IMR-90 (cell line): ENCODE measurements at regions not wholly inside any gene's neighbourhood (a gene's known extent, or its start where the extent isn't known, plus 50 kb on each side); places are given as distances from the start of the nearest gene placed in this dataset.

Experiments
- ATAC-seq: fragments of 200-7000 bp; cut with Tn5 transposase; 2 replicates; pipeline ENCODE4 v1.9.1; 2020; ENCODE audit warnings: low read depth, mild to moderate bottlenecking, moderate library complexity
- BruUV-seq: library from RNA; stranded (reverse); fragments of 400-500 nt; replicated peaks from 2 replicates; lab custom pipeline; 2021; lab: Mats Ljungman, UMichigan
- CTCF ChIA-PET: fragments of 300-600 bp; formaldehyde crosslinking; extraction: SDS; loops from one replicate; lab custom pipeline; 2021; ENCODE audit warnings: antibody characterized with exemption; lab: Yijun Ruan, JAX
- POLR2A ChIA-PET: fragments of 300-600 bp; sonication (Branson Sonifier 250); formaldehyde crosslinking; loops from one replicate; lab custom pipeline; 2022; ENCODE audit warnings: antibody characterized with exemption; ENCODE audit not compliant: unreplicated experiment; lab: Charles Lee
- DNase-seq: peaks from one replicate; pipeline ENCODE4 v3.0.0; 2013
- H2AFZ ChIP-seq: replicated peaks from 2 replicates; pipeline ENCODE3; 2013; ENCODE audit warnings: low read length, mild to moderate bottlenecking; ENCODE audit not compliant: poor library complexity
- H2AK5ac ChIP-seq: 2 replicates; pipeline ENCODE4 v1.6.1; 2013; ENCODE audit warnings: low read depth, low read length, inconsistent platforms
- H2AK9ac ChIP-seq: replicated peaks from 2 replicates; pipeline ENCODE3; 2013; ENCODE audit warnings: mild to moderate bottlenecking, low read depth, low read length, moderate library complexity; ENCODE audit not compliant: poor library complexity
- H2BK120ac ChIP-seq: 2 replicates; pipeline ENCODE4 v1.6.1; 2013; ENCODE audit warnings: low read depth, low read length, inconsistent platforms
- H2BK15ac ChIP-seq: 3 replicates; pipeline ENCODE4 v1.6.1; 2013; ENCODE audit warnings: low read depth, low read length, inconsistent platforms
- H2BK20ac ChIP-seq: 2 replicates; pipeline ENCODE4 v1.6.1; 2013; ENCODE audit warnings: low read depth, mild to moderate bottlenecking, inconsistent platforms, low read length, moderate library complexity
- H2BK5ac ChIP-seq: 2 replicates; pipeline ENCODE4 v1.6.1; 2013; ENCODE audit warnings: mild to moderate bottlenecking, low read depth, low read length, inconsistent platforms; ENCODE audit not compliant: poor library complexity, severe bottlenecking
- H3K14ac ChIP-seq: replicated peaks from 2 replicates; pipeline ENCODE4 v1.6.1; 2013; ENCODE audit warnings: low read depth, low read length, inconsistent platforms
- H3K18ac ChIP-seq: 2 replicates; pipeline ENCODE4 v1.6.1; 2013; ENCODE audit warnings: low read depth, low read length, control low read depth
- H3K23ac ChIP-seq: 2 replicates; pipeline ENCODE4 v1.6.1; 2013; ENCODE audit warnings: low read depth, low read length, inconsistent platforms
- H3K27ac ChIP-seq: 2 replicates; pipeline ENCODE4 v1.5.1; 2013; ENCODE audit warnings: mild to moderate bottlenecking, control low read depth, low read length; ENCODE audit not compliant: insufficient read depth
- H3K27me3 ChIP-seq: 2 replicates; pipeline ENCODE4 v1.6.1; 2013; ENCODE audit warnings: low read length; ENCODE audit not compliant: control insufficient read depth, insufficient read depth
- H3K36me3 ChIP-seq: 2 replicates; pipeline ENCODE4 v1.6.1; 2013; ENCODE audit warnings: low read length, mixed read lengths; ENCODE audit not compliant: control insufficient read depth, insufficient read depth
- H3K4ac ChIP-seq: 2 replicates; pipeline ENCODE4 v1.6.1; 2013; ENCODE audit warnings: low read depth, low read length, inconsistent platforms
- H3K4me1 ChIP-seq: 2 replicates; pipeline ENCODE4 v1.6.1; 2013; ENCODE audit warnings: low read length, mixed read lengths; ENCODE audit not compliant: control insufficient read depth, insufficient read depth
- H3K4me2 ChIP-seq: 2 replicates; pipeline ENCODE4 v1.6.1; 2013; ENCODE audit warnings: low read depth, mild to moderate bottlenecking, control low read depth, low read length, moderate library complexity
- H3K4me3 ChIP-seq: 2 replicates; pipeline ENCODE4 v1.5.1; 2013; ENCODE audit warnings: low read depth, mild to moderate bottlenecking, control low read depth, low read length, moderate library complexity; ENCODE audit not compliant: insufficient read depth
- H3K56ac ChIP-seq: 2 replicates; pipeline ENCODE4 v1.6.1; 2013; ENCODE audit warnings: low read length, inconsistent platforms; ENCODE audit not compliant: insufficient read depth; ENCODE audit errors: extremely low read depth
- H3K79me1 ChIP-seq, 2 experiments: 2 replicates each; pipeline ENCODE4 v1.6.1; 2013; ENCODE audit warnings: low read length in 2 of 2, inconsistent platforms in 1 of 2, low read depth in 1 of 2
- H3K9ac ChIP-seq: 2 replicates; pipeline ENCODE4 v1.6.1; 2013; ENCODE audit warnings: low read depth, low read length, control low read depth
- H3K9me1 ChIP-seq: 2 replicates; pipeline ENCODE4 v1.6.1; 2013; ENCODE audit warnings: low read length, inconsistent platforms; ENCODE audit not compliant: insufficient read depth
- H3K9me3 ChIP-seq: 2 replicates; pipeline ENCODE4 v1.6.1; 2013; ENCODE audit warnings: low read length; ENCODE audit not compliant: control insufficient read depth, insufficient read depth
- H4K20me1 ChIP-seq: 2 replicates; pipeline ENCODE4 v1.6.1; 2013; ENCODE audit warnings: low read length, inconsistent platforms; ENCODE audit not compliant: insufficient read depth
- H4K5ac ChIP-seq: 2 replicates; pipeline ENCODE4 v1.6.1; 2013; ENCODE audit warnings: mild to moderate bottlenecking, low read depth, low read length, control low read depth
- H4K8ac ChIP-seq, 2 experiments: 2 replicates each; pipeline ENCODE4 v1.6.1; 2013; ENCODE audit warnings: low read depth in 2 of 2, low read length in 2 of 2, control low read depth in 1 of 2, inconsistent platforms in 1 of 2
- H4K91ac ChIP-seq: 2 replicates; pipeline ENCODE4 v1.6.1; 2013; ENCODE audit warnings: low read depth, low read length, inconsistent platforms; ENCODE audit not compliant: insufficient read depth
- CTCF ChIP-seq: conservative IDR thresholded peaks from 2 replicates; pipeline ENCODE4 v1.5.1; 2012; ENCODE audit warnings: mild to moderate bottlenecking, low read depth, low read length, improper control_type of control experiment
- RAD21 ChIP-seq: IDR thresholded peaks from 2 replicates; pipeline ENCODE4 v1.6.1; 2012; ENCODE audit warnings: low read length, improper control_type of control experiment
- SMC3 ChIP-seq: fragments of 150-350 bp; IDR thresholded peaks from 2 replicates; pipeline ENCODE4 v1.6.1; 2016; ENCODE audit warnings: low read depth, mild to moderate bottlenecking, antibody characterized with exemption, low read length, moderate library complexity
- WGBS, 2 experiments: methylation state at CpG; one replicate each; pipeline versions ENCODE4 v1.1.5 to v1.1.7; 2013; ENCODE audit warnings: missing lambda C conversion rate in 2 of 2; ENCODE audit not compliant: insufficient read length in 1 of 2; ENCODE audit errors: extremely low coverage in 2 of 2; 5-methylcytosine and 5-hydroxymethylcytosine counted together
- dilution Hi-C: fragments of 300-500 bp; cut with HindIII; formaldehyde crosslinking; loops from one replicate; pipeline ENCODE4 v1.14.3; 2018; ENCODE audit warnings: low sequenced_read_pairs; ENCODE audit not compliant: unreplicated experiment
- in situ Hi-C: fragments of 300-500 bp; cut with MboI; formaldehyde crosslinking; loops from 3 replicates; pipeline ENCODE4 v1.14.3; 2019; ENCODE audit warnings: low sequenced_read_pairs, inconsistent platforms, mixed read lengths
- intact Hi-C: fragments of 100-400 bp; cut with micrococcal nuclease; formaldehyde crosslinking; loops from 2 replicates; pipeline ENCODE4 v1.10.0; 2022

- Histone ChIP-seq H3K79me1 (no peaks in the 10 kb centered on the region), H4K8ac (no peak overlapping the region), H2BK20ac (no peak overlapping the region), H2BK15ac (no peak overlapping the region), H2AK5ac (no peak overlapping the region), H3K9me1 (no peaks in the 10 kb centered on the region), H3K27me3 (peaks cover 19% of the 10 kb centered on the region), H2BK120ac (no peak overlapping the region), H4K20me1 (no peaks in the 10 kb centered on the region), H3K14ac (no peak overlapping the region), H3K23ac (no peak overlapping the region), H3K4me2 (no peak overlapping the region), H3K9ac (no peak overlapping the region), H3K9me3 (no peaks in the 10 kb centered on the region), H3K27ac (no peak overlapping the region), H3K36me3 (no peaks in the 10 kb centered on the region), H4K91ac (no peak overlapping the region), H3K4me3 (no peak overlapping the region), H3K4ac (no peak overlapping the region), H3K18ac (no peak overlapping the region), H2AFZ (no peak overlapping the region), H4K5ac (no peak overlapping the region), H2BK5ac (no peak overlapping the region), H3K56ac (no peak overlapping the region), H3K4me1 (no peaks in the 10 kb centered on the region), H2AK9ac (no peak overlapping the region)
- no peak for DNase-seq
- POLR2A ChIA-PET: no interaction called here
- intact Hi-C loops: no loop called here
- no peak for ATAC-seq
- BruUV-seq: no TSS peak
- TF ChIP-seq RAD21 (no peak), SMC3 (no peak), CTCF (no peak)
- CTCF ChIA-PET: no interaction called here
- no CpG with 5 or more reads among the region's 2 CpGs for WGBS, 2 experiments
- dilution Hi-C loops: no loop called here
- in situ Hi-C loops: no loop called here
Measured at GRCh38 chr12:124114316-124114715, 141.3 kb downstream of the ZNF664 start.
